NCI-H526 (cell line): ENCODE measurements at regions not wholly inside any gene's neighbourhood (a gene's known extent, or its start where the extent isn't known, plus 50 kb on each side); places are given as distances from the start of the nearest gene placed in this dataset.

Experiments
- DNase-seq, 2 experiments: peaks; one replicate each; lab custom pipeline; 2025; lab: John Stamatoyannopoulos, UW

DNA sequence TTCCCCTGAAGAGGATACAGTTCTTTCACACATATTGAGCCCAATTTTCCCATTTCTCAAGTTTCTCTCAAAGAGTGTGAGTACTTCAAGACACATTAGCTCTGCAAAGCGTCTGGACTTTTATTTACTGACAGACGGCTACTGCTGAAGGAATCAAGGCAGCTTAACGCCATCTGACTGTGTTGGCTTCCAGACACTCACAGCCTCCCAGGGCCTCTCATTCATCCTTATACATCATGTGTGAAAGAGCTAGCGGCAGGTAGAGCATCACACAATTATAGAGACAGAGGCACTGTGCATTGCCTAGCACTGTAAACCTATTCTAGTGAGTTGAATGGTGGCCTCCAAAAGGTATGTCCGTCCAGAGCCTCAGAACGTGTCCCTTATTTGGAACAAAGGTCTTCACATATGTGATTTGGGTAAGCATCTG lies 284.1 kb upstream of the STT3B start:
- no peak for DNase-seq

DNA sequence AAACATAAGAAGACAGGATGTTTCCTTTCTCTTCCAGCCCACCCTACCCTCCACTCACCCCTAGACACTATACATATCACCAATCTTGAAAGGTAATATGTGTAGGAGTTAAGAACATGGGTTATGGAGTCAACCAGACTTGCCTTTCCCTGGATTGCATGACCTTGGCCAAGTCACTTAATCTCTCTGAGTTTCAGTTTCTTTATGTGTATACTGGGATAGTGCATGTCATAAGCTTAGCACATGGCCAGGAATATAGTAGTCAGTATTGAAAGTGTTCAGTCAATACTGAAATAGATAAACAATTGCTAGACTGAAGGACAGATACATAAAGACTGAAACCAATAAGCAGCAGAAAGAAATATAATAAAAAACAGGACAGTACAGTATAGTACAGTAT lies 283.2 kb upstream of the STT3B start:
- no peak for DNase-seq

DNA sequence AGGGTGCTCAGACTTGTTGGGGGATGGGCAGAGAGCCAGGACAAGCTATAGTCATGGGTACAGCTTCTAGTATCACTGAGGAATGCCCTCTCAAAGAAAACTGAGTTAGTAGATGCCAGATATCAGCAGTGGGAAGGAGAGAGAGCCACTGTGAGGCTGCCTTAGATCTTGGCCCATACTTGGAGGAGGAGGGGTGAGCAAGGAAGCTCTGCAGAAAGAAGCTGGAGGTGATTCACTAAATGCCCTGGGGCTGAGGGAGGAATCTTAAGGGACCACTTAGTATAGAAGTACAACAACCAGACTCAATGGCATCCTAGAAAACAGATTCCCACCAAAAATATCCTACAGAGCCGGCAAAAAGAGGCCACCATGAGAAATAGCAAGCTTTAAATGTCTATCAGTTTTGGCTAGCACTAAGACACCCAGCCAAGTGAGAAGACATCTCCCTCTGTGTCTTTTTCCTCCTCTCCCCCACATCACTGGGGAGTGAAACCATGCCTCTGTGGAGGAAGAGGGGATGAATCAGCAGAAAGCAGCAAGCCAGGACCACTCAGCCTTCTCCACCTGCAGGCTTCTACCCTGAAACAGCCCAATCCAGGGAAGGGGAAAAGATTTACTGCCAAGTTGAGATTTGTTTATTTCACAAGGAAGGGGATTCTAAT lies 282.5 kb upstream of the STT3B start:
- DNase-seq, result no peak

DNA sequence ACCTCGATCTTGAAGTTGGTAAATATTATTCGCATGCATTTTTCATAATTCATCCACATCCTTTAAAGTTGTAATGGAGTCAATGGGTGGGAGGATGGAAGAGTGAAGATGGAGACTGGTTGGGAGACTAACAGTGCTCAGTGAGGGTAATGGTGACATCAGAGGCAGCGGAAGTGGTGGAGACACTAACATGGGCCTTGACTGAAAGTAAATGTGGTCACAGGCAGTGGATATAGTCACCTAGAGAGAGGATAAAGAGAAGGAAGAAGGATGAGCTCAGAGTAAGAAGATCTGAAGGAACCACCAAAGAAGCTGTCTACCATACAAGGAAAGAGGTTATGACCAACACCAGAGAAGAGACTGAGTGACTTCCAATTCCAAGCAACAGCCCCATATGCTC lies 281.6 kb upstream of the STT3B start:
- DNase-seq, result no peak

DNA sequence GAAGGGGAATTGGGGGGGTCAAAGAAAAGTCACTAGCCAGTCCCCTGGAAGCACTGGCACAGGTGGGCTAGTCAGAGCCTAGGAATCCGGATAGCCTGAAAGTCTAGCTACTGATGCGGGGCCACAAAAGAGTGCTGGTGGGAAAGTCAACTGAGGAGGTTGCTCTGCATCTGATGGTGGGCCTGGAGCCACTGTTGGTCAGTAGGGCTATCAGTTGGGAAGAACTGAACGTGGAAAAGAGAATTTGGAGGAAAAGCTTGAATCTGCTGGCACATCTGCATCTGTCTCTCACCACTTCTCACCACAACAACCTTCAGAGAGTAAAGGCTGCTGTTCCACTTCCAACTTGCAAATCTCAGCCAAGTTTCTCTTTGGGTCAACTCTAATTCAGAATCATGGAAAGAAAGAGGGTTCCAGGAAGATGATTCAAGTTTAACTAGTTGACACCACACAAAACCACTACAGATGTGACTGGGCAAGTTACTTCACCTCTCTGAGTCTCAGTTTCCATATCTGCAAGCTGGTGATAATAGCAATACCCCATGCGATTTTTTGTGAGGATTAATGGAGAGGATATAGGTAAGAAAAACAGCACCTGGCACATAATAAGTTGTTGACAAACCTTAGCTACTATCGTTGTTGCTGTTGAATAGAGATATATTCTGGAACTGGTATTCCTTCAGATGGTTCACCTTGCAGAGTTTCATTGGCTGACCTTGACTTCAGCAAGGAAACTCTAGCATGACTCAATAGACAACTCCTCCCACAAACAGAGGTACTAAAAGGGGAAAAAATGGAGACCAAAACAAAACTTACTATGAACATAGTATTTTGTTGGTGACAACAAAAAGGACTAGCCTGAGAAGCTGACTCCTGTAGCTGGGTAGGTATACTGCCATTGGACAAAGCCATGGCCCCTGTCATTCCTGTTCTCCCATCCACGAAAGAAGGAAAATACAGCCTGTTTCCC lies 280.2 kb upstream of the STT3B start:
- DNase-seq, result no peak

DNA sequence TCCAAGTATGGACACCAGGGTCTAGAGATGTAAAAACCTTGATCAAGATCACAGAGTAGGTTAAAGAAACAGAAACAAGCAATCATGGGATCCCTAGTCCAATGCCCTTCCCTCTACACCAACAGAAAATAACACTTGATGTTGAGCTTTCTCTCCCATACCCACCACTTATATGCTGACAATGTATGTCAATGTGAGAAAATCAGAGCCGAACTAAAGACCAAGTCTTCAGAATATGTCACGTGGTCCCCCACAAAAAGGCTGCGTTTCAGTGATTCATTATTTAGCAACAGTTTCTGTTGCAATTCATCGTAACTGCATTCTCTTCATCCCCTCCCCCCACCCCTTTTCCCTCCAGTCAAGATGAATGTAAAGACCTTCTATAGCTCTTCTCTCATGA lies 278.9 kb upstream of the STT3B start:
- DNase-seq, result no peak

DNA sequence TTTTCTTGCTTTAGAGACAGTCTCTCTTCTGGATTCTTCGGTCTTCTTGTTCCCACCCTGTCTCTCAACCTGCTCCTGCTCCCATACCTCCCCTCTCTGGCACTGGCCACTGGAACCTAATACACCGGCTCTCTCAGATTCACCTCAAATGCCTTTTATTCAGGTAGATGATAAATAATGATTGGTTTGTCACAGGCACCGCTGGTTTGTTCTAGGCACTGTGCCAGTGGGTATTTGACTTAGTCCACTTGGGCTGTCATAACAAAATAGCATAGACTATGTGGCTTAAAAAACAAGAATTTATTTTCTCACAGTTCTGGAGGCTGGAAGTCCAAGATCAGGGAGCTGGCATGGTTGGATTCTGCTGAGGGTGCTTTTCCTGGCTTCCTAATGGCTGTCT lies 278.2 kb upstream of the STT3B start:
- no peak for DNase-seq

DNA sequence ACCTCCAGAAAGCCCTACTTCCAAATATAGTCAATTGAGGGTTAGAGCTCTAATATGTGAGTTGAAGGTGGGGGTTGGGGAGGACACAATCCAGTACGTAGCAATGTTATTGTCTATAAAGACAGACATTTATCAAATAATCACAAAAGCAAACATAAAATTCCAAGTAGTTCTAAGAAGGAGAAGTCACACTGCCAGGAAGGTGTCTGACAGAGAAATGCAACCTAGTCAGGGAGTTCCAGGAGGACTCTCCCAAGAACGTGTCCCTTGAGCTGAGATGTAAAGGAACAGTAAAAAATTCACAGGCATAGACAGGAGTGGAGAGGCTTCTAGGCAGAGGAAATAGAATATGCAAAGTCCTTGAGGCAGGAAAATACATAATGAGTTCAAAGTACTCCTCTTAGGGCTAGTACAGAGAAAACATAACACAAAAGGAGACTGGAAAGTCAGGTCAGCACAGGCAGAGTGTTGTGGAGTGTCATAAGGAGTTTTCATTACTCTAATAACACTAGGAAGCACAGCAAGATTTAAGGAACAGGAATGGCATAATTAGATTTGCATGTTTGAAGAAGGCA lies 277.6 kb upstream of the STT3B start:
- DNase-seq, result peak; percentile 14 to 57

DNA sequence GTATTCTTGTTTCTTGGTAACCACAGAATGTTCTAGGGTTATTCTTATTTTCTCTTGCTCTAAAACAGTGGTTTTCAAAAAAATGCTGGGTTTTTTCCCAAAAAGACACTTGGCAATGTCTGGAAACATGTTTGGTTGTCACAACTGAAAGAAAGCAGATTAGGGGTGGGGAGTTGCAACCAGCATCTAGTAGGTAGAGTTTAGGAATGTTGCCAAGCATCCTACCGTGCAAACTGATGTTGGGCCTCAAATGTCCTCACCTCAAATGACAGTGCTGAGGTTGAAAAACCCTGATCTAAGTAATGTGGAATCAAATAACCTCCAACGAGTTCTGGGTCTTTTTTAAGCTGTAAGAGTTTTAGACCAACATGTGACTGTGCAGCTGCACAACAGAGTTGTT lies 270.5 kb upstream of the STT3B start:
- no peak for DNase-seq

DNA sequence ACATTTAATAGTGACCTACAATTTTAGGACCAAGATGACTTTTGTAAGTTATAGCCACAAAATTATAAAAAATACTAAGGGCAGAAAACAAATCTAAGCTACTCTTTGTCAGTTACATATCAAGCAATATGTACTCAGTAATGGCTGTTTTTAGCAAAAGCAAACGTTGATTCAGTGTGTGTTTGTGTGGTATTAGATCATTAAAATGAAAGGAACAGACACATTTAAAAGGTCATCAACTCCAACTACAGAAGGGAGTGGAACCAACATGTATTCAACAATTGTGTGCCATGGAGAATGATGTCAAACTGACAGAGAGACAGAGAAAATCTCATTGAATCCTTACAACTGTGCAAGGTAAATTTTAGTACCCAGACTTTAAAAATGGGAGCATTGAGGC lies 268.8 kb upstream of the STT3B start:
- DNase-seq, result no peak

DNA sequence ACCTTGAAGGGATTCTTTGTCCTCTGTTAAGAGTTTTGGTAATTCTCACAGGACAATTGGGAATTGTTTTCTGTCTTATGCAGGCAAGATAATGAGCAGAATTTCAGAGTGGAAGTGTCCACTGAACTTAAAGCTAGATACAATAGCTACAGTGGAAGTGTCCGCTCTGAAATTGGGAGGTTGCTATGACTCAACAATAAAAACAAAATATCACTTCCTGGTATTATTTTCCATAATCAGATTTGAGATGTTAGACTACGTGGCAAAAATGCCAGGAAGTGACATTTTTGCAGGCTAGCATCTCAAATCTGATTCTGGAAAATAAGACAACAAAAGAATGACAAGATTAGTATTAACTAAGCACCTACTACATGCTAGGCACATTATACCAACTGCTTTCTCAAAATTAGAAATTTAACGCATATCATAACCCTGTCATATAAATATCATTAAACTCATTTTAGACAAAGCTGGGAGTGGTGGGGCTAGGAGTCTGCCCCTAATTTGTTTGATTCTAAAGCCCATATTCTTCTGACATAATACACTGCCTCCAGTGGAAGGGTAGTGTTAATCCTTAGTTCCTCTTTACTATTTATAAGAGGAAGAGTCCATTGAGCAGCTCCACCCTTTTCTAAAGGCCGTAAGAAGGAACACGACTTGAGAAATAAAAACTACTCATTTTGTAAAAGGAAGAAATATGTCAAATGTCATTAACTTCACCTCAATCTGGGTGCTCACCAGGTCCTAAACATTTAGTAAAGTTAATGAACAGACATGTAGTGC lies 266.9 kb upstream of the STT3B start:
- no peak for DNase-seq

DNA sequence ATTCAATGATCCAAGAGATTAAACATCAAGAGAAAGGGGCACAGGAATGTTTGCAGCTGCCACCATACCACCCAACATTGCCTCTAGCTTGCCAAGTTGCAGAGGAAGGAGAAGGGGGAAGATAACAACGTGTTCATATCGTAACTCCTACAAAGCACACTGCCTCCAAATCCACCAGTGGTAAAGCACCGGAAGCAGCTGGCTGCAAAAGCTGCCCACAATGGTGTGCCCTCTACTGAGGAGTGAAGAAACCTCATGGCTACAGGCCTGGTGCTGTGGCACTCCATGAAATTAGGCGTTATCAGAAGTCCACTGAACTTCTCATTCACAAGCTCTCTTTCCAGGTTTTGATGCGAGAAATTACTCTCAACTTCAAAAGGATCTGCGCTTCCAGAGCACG lies 263.9 kb upstream of the STT3B start:
- DNase-seq, result no peak

DNA sequence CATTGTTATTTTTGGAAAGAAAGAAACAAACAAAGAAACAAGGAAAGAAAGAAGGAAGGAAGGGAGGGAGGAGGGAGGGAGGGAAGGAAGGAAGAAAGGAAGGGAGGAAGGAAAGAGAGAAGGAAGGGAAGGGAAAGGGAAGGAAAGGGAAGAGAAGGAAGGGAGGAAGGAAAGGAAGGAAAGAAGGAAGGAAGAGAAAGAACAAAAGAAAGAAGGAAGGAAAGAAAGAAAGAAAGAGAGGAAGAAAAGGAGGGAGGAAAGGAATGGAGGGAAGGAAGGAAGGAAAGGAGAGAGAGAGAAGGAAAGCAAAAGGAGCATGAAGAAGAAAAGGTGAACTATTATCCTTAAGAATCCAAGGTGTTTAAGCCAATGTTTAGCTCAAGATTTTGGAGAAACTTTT lies 262.7 kb upstream of the STT3B start:
- DNase-seq, result no peak

DNA sequence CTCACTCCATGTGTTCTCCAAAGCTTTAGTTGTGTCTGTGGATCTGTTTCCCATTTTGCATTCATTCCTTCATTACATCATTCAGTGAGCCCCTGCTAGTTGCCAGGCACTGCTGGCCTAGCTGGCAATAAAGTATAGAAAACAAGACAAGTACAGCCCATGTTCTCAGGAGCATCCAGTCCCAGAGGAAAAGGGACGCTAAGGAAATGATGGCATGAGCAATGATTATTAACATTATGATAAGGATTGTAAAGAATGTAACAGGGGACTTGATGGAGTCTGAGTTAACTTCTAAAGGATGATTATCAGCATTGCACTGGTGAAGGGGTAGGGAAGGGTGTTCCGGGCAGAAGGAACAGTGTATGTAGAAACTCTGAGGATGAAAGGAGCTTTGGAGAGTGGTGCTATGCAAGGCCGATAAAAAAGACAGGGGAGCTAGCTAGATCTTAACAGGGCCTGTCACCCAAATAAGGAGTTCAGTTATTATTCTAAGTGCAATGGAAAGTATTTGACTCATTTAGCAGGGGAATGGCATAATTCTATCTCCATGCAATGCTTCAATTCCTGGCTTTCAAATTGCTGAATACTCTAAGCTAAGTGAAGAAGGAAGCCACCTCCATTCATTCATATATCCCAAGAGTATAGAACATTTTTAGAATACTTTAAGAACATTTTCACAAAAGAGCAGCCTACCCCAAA lies 258.2 kb upstream of the STT3B start:
- DNase-seq, result no peak

DNA sequence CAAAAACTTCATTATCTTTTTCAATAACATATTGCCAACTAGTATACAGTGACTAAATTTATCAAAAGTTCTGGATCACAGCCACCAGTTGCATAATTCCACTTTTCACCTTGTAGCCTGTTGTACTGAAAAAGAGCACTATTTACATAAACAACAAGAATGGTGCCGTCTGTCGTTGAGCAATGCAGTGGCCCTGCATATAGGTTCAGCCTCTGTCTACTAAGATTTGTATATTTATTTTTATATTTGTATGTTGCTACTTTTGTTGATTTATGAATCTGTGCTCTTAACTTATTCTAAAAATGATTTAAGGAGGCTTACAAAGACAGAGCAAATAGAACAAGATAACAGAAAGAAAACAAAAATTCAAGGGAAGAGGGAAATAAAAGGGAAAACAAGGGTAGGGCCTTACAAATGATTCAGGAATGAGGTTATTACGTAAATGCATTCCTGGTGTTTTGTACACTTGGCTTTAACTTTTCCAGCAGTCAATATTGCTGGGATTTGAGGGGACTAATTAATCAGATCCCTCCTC lies 257.6 kb upstream of the STT3B start:
- DNase-seq, result no peak

DNA sequence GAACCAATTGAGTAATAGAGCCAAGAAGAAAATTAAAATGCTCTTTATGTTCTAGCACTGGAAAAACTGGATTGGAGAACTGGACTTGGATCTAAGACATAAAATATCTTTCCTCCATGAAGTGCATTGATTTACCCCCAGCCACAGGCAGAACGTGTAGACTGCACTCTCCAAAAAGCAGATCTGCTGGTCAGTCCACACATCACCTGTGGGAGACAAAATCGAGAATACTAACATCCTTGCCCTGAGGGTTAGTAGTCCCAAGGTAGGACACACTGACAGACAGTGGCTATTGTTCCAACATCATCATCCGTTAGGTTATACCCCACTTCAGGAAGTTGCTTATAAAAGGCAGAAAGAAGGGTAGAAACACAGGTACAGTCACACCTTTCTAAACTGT lies 257.1 kb upstream of the STT3B start:
- DNase-seq, result no peak

DNA sequence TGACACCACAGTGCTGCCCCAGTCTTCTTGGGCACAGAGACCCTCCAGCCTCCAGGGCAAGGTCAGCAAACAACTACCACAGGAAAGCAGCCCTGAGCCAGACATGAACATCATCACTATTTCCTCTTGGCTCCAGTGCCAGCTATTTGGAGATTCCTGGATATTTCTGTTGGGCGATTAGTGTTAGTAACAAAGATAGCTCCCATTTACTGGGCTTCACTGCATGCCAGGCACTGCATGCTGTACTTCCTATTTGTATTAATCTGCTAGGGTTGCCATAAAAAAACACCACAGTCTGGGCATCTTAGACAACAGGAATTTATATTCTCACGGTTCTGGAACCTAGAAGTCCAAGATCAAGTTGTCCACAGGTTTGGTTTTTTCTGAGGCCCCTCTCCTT lies 255.1 kb upstream of the STT3B start:
- no peak for DNase-seq

DNA sequence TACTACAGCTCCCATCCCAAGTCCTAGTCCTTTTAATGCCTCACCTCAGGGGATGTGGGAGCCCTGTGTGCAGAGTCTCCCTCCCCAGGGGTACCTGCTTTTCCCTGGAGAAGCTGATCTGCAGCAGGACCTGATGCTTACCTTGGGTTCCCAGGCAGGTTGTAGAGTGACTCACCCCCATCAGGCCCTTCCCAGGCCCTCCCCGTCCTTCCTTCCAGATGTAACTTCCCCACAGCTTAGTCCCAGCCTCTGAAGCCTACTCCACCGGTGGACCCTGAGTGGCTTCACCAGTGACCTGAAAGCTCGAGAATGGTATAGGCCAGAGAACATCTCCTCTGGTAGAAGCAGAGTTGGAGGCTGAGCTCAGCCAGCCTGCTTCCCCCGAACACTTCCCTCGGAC lies 254.2 kb upstream of the STT3B start:
- DNase-seq, result no peak

DNA sequence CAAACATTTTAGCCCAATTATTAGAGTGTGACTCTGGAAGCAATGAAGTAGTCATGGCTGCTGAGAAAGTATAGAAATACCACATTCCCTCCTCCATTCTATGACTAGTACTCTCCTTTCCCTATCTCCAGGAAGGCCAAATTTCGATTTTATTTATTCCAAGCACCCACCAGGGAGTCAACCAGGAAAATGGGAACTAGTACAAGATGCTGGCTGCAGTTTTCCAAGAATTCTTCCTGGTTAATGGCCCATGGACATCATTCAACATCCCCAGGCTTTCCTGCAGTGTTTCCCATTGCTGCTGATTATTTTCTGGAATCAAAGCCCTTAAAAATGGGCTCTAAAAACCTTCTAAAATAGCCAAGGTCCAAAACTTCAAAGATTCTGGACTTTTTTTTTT lies 247.9 kb upstream of the STT3B start:
- DNase-seq, result no peak

DNA sequence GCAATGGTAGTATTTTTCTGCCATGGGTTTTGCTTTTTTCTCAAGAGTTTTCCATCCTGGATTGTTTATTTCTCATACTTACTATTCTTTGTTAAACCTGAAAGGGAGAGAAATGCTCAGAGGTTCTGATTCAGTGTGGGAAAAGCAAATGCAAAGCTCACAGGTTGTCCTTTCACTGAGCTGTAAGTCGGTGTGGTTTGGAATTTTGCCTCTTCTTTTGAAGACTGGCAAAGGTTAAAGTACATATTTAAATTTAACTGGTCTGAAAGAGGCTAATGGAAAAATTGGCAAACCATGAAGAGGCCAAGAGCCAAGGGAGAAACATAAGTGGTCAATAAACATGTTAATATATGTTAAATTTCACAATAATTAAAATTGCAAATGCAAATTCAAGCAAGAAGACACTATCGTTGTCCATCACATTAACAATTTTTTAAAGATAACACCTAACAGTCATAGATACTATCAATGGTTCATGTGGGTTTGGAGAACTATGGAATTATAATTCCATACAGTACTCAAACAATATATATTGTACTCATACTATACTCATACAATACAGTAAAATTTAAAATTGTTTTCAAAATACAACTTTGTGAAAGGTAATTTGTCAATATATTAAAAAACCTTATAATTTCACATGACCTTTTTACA lies 246.8 kb upstream of the STT3B start:
- no peak for DNase-seq

DNA sequence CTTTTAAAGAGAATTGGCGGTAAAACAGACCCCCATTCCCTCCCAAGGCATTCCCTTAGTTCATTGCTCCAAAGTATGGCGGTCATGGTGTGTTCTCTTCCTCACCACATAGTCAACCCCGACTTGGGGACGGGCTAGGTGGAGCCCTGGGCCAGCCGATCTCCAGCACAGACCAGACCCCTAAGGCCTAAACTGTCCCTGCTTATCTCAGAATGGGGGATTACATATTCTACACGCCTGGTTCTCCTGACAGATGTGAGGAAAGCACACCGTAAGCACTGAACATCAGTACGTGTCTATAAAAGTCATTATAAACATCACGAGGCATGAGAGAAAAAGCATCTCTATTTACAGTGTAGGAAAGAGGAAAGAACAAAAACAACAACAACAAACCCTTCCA lies 244.5 kb upstream of the STT3B start:
- DNase-seq, result no peak
